ENCODE measurements at regions not wholly inside any gene's neighbourhood (a gene's known extent, or its start where the extent isn't known, plus 50 kb on each side); places are given as distances from the start of the nearest gene placed in this dataset.

- TF ChIP-seq POLR2AphosphoS5 (IDR thresholded peaks at IDR 0.05) = no peak
- TF ChIP-seq, protein P1, sequence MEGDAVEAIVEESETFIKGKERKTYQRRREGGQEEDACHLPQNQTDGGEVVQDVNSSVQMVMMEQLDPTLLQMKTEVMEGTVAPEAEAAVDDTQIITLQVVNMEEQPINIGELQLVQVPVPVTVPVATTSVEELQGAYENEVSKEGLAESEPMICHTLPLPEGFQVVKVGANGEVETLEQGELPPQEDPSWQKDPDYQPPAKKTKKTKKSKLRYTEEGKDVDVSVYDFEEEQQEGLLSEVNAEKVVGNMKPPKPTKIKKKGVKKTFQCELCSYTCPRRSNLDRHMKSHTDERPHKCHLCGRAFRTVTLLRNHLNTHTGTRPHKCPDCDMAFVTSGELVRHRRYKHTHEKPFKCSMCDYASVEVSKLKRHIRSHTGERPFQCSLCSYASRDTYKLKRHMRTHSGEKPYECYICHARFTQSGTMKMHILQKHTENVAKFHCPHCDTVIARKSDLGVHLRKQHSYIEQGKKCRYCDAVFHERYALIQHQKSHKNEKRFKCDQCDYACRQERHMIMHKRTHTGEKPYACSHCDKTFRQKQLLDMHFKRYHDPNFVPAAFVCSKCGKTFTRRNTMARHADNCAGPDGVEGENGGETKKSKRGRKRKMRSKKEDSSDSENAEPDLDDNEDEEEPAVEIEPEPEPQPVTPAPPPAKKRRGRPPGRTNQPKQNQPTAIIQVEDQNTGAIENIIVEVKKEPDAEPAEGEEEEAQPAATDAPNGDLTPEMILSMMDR (IDR thresholded peaks at IDR 0.05) = no peak
Measured at GRCh38 chr17:13879961-13880466, 189.3 kb upstream of the COX10 start.
